IMR-90 (cell line): ENCODE measurements at regions not wholly inside any gene's neighbourhood (a gene's known extent, or its start where the extent isn't known, plus 50 kb on each side); places are given as distances from the start of the nearest gene placed in this dataset.

Experiments used
- BHLHE40 ChIP-seq: fragments of 150-350 bp; IDR thresholded peaks from 2 replicates; pipeline ENCODE4 v1.6.1; 2016; ENCODE audit warnings: mild to moderate bottlenecking, low read depth, low read length
- CHD1 ChIP-seq: IDR thresholded peaks from 2 replicates; pipeline ENCODE4 v1.6.1; 2012; ENCODE audit warnings: low read depth, low read length, improper control_type of control experiment
- CTCF ChIP-seq: conservative IDR thresholded peaks from 2 replicates; pipeline ENCODE4 v1.5.1; 2012; ENCODE audit warnings: mild to moderate bottlenecking, low read depth, low read length, improper control_type of control experiment
- MXI1 ChIP-seq: IDR thresholded peaks from 2 replicates; pipeline ENCODE4 v1.6.1; 2012; ENCODE audit warnings: low read depth, mild to moderate bottlenecking, low read length, moderate library complexity, borderline replicate concordance
- POLR2A ChIP-seq: IDR thresholded peaks from 2 replicates; pipeline ENCODE4 v1.6.1; 2012; ENCODE audit warnings: mild to moderate bottlenecking, low read depth, low read length
- RAD21 ChIP-seq: IDR thresholded peaks from 2 replicates; pipeline ENCODE4 v1.6.1; 2012; ENCODE audit warnings: low read length, improper control_type of control experiment

- TF ChIP-seq POLR2A, result no peak
- no peak for TF ChIP-seq CTCF
- TF ChIP-seq MXI1, result no peak
- no peak for TF ChIP-seq RAD21
- TF ChIP-seq BHLHE40, result no peak
- no peak for TF ChIP-seq CHD1
Observed at GRCh38 chr5:4424895-4425294, 715.2 kb upstream of the ADAMTS16 start.
